Fibroblast of peridontal ligament (primary cell): ENCODE measurements at regions not wholly inside any gene's neighbourhood (a gene's known extent, or its start where the extent isn't known, plus 50 kb on each side); places are given as distances from the start of the nearest gene placed in this dataset.
A peak's percentile ranks its signal among the peaks of the same experiment; 100 is the strongest.

Experiments used
- DNase-seq: peaks from one replicate; pipeline ENCODE4 v3.0.0-alpha.2; 2010; ENCODE audit errors: extremely low read depth

DNA sequence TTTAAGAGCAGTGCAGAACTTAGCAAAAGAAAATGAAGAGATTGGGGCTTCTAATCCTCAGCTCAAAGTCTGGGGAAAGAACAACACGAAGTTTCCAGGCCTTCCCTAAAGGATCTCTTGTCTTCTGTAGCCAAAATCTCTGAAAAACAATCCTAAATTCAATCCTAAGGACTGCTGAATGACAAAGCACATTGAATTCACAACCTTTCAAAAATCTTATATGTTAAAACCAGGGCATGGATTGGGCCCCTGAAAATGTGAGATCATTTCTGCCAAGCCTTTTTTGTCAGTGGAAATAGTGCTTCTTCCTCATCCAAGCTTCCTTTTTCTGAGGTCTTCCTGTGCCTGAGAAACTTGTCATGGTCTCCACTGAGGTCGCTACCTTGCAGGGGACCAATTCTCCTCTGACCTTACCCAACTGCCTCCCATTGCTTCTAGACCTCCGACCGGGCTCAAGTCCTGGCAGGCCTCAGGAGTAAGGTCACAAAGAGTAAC is 126.2 kb upstream of the ARID1B start:
- DNase-seq: no peak

DNA sequence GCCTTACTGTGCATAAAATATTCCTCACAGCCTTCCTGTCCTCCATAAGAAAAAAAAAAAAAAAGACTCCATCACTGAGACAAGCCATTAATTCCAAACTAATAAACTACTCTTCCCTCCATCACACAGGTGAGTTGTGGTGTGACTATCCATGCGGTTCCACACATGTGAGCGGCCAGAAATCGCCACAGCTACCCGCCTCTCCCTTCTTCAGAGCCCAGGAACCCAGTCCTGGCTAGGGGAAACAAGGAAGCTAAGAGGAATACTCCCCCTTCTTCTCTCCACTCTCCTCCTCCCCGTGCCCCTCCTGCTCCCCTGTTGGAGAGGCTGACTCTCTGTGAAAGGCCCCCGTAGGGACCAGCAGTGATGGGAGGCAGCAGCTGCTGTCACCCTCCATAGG is 128.6 kb upstream of the ARID1B start:
- no peak for DNase-seq

- no peak for DNase-seq
Observed at GRCh38 chr6:156647991-156648390, 129.2 kb upstream of the ARID1B start.

- DNase-seq: no peak
Observed at GRCh38 chr6:156647140-156647784, 129.9 kb upstream of the ARID1B start.

DNA sequence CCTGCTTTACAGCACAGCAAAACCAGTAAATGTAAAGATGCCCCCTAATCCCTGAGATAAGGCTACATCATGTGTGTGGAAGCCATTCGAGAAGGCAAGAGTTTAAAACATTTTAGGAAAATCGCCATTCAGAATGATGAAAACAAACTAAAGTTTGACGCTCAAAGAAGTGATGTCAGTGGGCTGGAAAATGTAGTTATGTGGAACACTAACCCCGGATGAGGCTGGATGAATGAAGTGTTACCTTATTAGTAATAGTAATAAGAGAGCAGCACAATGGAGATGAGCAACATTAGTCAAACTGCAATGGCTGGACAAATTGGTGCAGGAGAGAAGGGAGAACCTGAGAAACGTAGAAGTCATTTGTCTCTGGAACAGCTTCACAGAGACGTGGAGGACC is 130.7 kb upstream of the ARID1B start:
- DNase-seq: no peak

DNA sequence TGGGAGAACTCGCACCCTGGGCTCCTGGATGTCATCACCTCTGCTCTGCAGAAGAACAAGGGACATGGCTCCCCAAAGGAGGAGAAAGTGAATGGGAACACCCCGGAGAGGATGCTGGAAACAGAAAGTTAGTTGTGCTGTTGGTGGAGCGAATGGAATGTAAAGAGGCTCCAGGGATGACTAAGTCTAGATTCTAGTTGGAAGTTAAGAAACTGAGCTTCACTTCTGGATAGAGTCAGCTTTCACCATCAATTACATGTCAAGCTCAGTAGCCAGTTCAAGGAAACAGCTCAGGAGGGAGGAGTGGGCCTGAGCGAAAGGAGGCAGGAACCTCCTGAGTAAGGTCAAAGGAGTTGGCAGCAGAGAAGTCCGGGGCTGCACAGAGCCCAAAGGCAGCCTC is 132.1 kb upstream of the ARID1B start:
- DNase-seq: peak; percentile 35

GRCh38 chr6:156639009-156639721 is 138.0 kb upstream of the ARID1B start:
- DNase-seq: no peak

GRCh38 chr6:156638581-156638980 is 138.6 kb upstream of the ARID1B start:
- no peak for DNase-seq

DNA sequence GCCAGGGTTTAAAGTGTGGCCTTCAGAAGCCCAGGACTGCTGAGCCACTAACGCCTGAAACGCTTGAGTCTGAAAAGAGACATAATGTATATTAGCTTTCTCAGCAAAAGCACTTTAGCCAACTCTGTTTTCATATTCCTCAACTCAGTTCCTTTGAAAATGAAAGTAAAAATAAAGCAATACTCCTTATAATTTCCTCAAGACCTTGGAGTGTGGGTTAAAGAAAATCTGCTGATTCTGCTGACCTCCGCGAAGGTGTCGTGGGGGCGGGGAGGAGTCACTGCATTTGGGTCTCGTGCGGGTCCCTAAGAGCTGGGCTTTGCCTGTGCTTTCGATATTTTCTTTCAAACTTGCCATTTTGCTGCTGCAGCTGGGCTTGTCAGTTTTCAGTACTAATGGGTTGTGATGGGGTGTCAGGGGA is 142.2 kb upstream of the ARID1B start:
- peak; percentile 38 for DNase-seq

DNA sequence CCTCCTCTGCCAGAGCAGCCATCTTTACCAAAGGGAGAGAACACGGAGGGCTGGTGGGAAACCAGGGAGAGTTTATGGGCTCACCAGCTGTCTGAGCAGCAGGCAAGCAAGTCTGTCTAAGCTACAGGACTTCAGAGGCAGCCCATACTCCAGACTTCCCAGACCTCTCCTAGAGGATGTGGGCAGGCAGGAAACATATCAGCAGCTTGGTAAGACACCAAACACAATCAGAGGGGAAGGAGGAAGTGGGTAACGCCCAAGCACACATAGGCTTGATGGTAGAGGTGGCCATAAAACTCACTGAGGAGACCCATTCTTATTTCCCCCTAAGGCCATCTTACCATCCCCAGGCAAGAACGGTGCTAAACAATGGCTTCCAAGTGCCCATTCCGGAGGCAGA is 143.1 kb upstream of the ARID1B start:
- no peak for DNase-seq

GRCh38 chr6:156633291-156633690 is 143.9 kb upstream of the ARID1B start:
- no peak for DNase-seq

DNA sequence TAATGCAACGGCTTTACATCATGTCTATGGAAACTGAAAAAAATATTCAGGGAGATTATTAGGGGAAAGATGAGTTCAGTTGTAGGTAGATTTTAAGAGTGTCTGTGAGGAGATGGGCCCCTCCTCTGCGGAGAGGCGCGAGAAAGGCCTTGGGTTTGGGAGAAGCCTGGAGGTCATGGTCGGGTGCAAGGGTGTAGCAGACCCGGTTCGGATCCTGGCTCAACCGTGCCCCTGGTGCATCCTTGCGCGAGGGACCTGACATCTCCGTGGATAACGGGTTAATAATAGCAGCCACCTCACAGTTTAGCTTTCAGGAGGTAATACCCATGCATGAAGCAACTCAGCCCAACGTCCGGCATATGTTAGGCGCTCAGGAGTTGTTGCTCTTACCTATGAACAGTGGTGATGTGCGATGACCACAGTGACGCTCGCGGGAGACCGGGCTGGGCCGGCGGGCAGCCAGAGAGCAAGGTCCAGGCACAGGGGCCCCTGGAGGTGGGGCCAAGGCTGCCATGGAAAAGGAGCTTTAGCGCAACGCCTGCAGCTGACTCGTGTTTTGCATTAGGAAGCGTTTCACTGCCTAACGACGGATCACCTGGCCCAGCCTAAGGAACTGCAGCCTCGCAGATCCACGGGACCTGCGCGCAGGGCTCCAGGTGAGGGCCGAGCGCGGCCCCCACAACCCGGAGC is 146.4 kb upstream of the ARID1B start:
- DNase-seq: no peak

DNA sequence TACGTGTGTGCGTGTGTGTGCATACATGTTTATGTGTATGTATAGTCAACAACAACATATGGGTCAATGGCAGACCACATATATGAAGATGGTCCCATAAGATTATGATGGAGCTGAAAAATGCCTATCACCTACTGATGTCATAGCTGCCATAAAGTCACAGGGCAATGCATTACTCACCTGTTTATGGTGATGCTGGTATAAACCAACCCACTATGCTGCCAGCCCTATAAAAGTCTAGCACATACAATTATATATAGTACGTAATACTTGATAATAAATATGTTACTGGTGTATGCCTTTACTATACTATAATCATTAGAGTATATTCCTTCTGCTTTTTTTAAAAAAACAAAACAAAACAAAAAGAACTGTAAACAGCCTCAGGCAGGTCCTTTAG is 148.4 kb upstream of the ARID1B start:
- DNase-seq: no peak

- no peak for DNase-seq
Observed at GRCh38 chr6:156627524-156627923, 149.7 kb upstream of the ARID1B start.

GRCh38 chr6:156622185-156622584 is 155.0 kb upstream of the ARID1B start:
- DNase-seq: no peak

DNA sequence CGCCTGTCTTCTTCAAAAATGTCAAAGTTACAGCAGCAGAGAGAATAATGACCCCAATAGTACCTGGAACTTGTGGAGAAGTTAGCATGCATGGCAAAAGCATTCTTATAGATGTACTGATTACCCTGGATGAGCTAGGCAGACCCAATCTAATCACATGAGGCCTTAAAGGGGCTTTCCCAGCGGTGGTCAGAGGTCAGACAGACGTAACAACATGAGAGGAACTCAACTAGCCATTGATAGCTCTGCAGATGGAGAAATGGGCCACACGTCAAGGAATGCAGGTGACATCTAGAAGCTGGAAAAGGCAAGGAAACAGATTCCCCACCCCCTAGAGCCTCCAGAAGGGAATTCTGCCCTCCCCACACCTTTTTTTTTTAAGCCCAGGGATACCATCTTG is 156.8 kb upstream of the ARID1B start:
- no peak for DNase-seq

- no peak for DNase-seq
Observed at GRCh38 chr6:156618600-156619205, 158.5 kb upstream of the ARID1B start.

DNA sequence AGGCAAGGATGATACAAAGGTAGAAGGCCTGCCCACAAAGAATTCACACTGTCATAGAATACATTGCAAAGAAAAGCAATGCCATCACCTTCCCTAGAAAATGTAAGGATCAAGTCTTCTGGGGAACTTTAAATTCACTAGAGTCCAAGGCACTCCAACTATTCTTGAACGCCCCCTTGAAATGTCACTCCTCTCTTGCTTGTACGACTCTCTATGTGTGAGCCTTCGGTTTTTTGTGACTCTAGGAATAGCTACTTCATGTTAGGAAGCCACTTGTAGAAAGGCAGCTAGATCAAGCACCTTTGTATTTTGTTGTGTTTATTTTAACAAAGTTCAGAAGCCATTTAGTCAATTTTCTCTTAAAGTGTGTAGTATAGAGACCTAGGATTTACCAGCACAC is 159.2 kb upstream of the ARID1B start:
- no peak for DNase-seq

GRCh38 chr6:156617376-156617775 is 159.8 kb upstream of the ARID1B start:
- no peak for DNase-seq

GRCh38 chr6:156616495-156616894 is 160.7 kb upstream of the ARID1B start:
- DNase-seq: no peak

DNA sequence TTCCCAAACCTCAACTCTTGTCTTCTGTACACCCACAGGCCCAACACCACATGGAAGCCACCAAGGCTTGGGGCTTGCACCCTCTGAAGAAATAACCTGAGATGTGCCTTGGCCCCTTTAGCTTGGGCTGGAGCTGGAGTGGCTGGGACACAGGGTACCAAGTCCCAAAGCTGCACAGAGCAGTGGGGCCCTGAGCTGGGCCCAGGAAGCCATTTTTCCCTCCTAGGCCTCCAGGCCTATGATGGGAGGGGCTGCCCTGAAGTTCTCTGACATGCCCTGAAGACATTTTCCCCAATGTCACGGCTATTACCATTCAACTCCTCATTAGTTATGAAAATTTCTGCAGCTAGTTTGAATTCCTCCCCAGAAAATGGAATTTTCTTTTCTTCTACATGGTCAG is 163.2 kb upstream of the ARID1B start:
- DNase-seq: no peak

DNA sequence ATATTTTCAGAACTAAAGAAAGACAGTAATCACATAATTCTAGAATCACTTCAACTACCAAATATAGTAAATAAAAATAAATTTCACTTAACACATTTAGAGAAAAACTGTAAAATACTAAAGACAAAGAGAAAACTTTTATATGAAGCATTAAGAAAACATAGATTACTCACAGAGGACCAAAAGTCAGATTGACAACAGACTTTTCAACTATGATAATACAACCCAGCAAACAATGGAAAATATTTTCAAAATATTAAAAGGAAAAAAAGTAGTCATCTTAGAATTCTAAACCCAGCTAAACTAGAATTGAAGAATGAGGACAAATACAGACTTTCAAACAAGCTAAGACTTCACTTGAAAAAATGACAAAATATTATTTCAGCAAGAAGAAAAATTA is 164.8 kb upstream of the ARID1B start:
- DNase-seq: no peak

DNA sequence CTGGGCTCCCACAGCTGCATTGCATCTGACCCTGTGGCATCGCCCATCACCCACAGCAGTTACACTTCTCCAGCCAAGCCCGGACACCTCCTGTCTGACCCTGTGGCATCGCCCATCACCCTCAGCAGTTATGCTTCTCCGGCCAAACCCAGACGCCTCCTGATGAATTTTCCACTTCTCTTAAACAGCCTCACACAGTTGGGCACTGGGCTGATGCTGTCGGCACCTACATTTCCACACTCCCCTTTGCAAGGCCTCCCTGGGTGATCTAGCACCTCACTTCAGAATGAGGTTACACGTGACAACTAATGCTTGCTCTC is 175.2 kb upstream of the ARID1B start:
- DNase-seq: no peak
